Parathyroid adenoma (tissue), 2 donors: ENCODE measurements at regions not wholly inside any gene's neighbourhood (a gene's known extent, or its start where the extent isn't known, plus 50 kb on each side); places are given as distances from the start of the nearest gene placed in this dataset.
"Not testable (repeated sequence)": the region's sequence is repeated elsewhere in the genome, so short reads cannot be mapped to it uniquely, and the experiment has no call there.

Experiments used
- H2AFZ ChIP-seq: fragments of 300-600 bp; sonication (generic); one replicate; pipeline ENCODE4 v1.7.0; 2017; ENCODE audit warnings: antibody characterized with exemption, mild to moderate bottlenecking
- H3K27ac ChIP-seq: fragments of 300-600 bp; sonication (generic); one replicate; pipeline ENCODE4 v1.7.0; 2017
- H3K27me3 ChIP-seq: fragments of 300-600 bp; sonication (generic); one replicate; pipeline ENCODE4 v1.7.0; 2017; ENCODE audit warnings: low read length; ENCODE audit not compliant: control insufficient read depth, insufficient read depth
- H3K36me3 ChIP-seq: fragments of 300-600 bp; sonication (generic); one replicate; pipeline ENCODE4 v1.7.0; 2017; ENCODE audit warnings: low read length; ENCODE audit not compliant: control insufficient read depth, insufficient read depth
- H3K4me1 ChIP-seq: fragments of 300-600 bp; sonication (generic); one replicate; pipeline ENCODE4 v1.7.0; 2017; ENCODE audit warnings: control low read depth
- H3K4me2 ChIP-seq: fragments of 300-600 bp; sonication (generic); one replicate; pipeline ENCODE4 v1.7.0; 2017; ENCODE audit warnings: low read length
- H3K4me3 ChIP-seq: fragments of 300-600 bp; sonication (generic); one replicate; pipeline ENCODE4 v1.7.0; 2017; ENCODE audit warnings: low read depth, low read length
- H3K79me2 ChIP-seq: fragments of 300-600 bp; sonication (generic); one replicate; pipeline ENCODE4 v1.7.0; 2017; ENCODE audit warnings: control low read depth
- H3K9ac ChIP-seq: fragments of 300-600 bp; sonication (generic); one replicate; pipeline ENCODE4 v1.7.0; 2017; ENCODE audit warnings: mild to moderate bottlenecking
- H3K9me3 ChIP-seq: fragments of 300-600 bp; sonication (generic); one replicate; pipeline ENCODE4 v1.7.0; 2017; ENCODE audit warnings: low read length; ENCODE audit not compliant: control insufficient read depth
- TF ChIP-seq, protein P1 (sequence below): fragments of 300-600 bp; sonication (generic); IDR thresholded peaks from one replicate; pipeline ENCODE4 v1.7.0; 2017; ENCODE audit warnings: antibody characterized with exemption, mild to moderate bottlenecking
- donor health status: primary hyperparathyroidism.

DNA sequence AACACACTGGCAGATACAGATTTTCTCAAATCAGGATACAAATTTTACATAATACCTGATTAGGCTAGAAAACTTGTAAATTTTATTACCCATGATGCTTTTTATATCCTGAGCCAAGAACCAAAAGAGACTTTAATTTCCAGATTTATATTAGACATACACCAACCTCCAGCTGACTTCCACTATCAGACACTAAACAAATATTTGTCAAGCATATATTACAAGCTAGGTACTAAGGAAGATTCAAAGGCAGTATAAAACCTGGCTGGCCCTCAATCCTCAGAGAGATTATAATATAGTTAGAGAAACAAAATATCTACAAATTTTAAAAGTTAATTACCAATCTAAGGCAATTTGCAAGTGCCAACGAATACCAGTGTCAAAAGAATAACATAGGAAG, 357.8 kb upstream of the F9 start:
- H3K4me2 ChIP-seq, result no peak overlapping the region
- no peaks in the 10 kb centered on the region for H3K4me1 ChIP-seq
- H3K27me3 ChIP-seq, result no peaks in the 10 kb centered on the region
- TF ChIP-seq, protein P1, sequence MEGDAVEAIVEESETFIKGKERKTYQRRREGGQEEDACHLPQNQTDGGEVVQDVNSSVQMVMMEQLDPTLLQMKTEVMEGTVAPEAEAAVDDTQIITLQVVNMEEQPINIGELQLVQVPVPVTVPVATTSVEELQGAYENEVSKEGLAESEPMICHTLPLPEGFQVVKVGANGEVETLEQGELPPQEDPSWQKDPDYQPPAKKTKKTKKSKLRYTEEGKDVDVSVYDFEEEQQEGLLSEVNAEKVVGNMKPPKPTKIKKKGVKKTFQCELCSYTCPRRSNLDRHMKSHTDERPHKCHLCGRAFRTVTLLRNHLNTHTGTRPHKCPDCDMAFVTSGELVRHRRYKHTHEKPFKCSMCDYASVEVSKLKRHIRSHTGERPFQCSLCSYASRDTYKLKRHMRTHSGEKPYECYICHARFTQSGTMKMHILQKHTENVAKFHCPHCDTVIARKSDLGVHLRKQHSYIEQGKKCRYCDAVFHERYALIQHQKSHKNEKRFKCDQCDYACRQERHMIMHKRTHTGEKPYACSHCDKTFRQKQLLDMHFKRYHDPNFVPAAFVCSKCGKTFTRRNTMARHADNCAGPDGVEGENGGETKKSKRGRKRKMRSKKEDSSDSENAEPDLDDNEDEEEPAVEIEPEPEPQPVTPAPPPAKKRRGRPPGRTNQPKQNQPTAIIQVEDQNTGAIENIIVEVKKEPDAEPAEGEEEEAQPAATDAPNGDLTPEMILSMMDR, result no peak
- H3K27ac ChIP-seq, result no peak overlapping the region
- no peaks in the 10 kb centered on the region for H3K79me2 ChIP-seq
- H2AFZ ChIP-seq, result no peak overlapping the region
- H3K36me3 ChIP-seq, result no peaks in the 10 kb centered on the region
- no peaks in the 10 kb centered on the region for H3K9me3 ChIP-seq
- H3K9ac ChIP-seq, result no peak overlapping the region
- no peak overlapping the region for H3K4me3 ChIP-seq

DNA sequence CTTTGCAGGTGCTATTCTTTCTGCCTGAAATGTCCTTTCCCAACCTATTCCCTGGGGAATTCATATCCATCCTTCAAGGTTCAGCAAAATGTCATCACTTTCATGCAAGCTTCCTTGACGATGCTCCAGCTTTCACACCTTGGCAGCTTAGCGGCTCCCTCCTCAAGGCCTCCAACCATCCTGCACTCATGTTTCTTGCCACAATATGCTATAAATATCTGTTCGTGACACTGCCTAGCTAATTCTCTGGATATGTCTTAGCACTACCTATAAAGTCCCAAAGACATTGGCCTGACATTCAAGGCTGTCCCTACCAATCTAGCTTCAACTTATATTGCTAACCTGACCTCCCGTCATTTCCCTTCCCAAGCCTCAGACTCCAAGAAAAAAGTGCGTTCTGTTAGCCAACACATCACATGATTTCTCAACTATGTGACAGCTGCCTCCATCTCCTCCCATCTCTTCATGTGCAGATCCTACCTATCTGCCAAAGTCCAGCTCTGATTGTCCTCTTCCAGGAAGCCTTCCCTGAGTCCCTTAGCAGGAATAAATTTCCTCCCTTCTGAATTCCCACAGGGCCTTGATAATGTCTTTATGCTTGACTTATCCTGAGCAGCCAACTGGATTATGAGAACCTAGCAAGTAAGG, 359.9 kb upstream of the F9 start:
- Histone ChIP-seq H3K4me1 (no peaks in the 10 kb centered on the region), H3K27me3 (no peaks in the 10 kb centered on the region), H3K79me2 (no peaks in the 10 kb centered on the region), H2AFZ (no peak overlapping the region), H3K9me3 (no peaks in the 10 kb centered on the region), H3K27ac (no peak overlapping the region), H3K4me3 (no peak overlapping the region), H3K9ac (no peak overlapping the region), H3K4me2 (no peak overlapping the region), H3K36me3 (no peaks in the 10 kb centered on the region)
- TF ChIP-seq, protein P1, result no peak

DNA sequence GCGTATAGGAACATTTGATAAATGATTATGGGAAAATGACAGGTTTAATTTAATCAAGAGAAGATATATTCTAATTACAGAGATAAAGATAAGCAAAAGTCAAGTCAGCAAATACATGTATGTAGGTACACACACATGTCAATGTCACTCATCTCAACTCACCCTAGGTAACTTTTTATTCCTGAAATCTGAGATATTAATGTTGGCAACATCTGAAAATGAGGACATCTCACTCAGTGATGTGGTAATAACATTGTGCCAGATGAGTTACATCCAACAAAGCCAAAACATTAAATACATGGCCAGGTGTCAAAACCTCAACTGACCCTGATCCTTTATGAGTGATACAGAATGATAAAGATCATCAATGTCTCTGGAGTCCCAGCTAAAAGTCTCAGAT, 363.3 kb upstream of the F9 start:
- Histone ChIP-seq H3K9ac (no peak overlapping the region), H2AFZ (no peak overlapping the region), H3K4me3 (no peak overlapping the region), H3K27ac (no peak overlapping the region), H3K4me1 (no peaks in the 10 kb centered on the region), H3K4me2 (no peak overlapping the region), H3K9me3 (no peaks in the 10 kb centered on the region), H3K79me2 (no peaks in the 10 kb centered on the region), H3K27me3 (no peaks in the 10 kb centered on the region), H3K36me3 (no peaks in the 10 kb centered on the region)
- TF ChIP-seq, protein P1, result no peak

DNA sequence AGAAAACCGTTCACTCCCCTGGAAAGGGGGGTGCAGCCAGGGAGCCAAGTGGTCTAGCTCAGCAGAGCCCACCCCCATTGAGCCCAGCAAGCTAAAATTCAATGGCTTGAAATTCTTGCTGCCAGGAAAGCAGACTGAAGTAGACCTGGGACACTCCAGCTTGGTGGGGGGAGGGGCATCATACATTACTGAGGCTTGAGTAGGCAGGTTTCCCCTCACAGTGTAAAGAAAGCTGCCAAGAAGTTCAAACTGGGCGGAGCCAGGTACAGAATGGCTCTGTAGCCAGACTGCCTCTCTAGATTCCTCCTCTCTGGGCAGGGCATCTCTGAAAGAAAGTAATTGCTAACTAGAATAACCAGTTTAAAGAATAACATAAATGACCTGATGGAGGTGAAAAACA, 372.3 kb upstream of the F9 start:
- Histone ChIP-seq H3K27me3 (no peaks in the 10 kb centered on the region), H3K79me2 (no peaks in the 10 kb centered on the region), H3K9ac (no peak overlapping the region), H3K4me1 (no peaks in the 10 kb centered on the region), H3K36me3 (no peaks in the 10 kb centered on the region), H3K27ac (no peak overlapping the region), H3K4me3 (no peak overlapping the region), H3K4me2 (no peak overlapping the region), H3K9me3 (no peaks in the 10 kb centered on the region), H2AFZ (no peak overlapping the region)
- TF ChIP-seq, protein P1, result no peak

DNA sequence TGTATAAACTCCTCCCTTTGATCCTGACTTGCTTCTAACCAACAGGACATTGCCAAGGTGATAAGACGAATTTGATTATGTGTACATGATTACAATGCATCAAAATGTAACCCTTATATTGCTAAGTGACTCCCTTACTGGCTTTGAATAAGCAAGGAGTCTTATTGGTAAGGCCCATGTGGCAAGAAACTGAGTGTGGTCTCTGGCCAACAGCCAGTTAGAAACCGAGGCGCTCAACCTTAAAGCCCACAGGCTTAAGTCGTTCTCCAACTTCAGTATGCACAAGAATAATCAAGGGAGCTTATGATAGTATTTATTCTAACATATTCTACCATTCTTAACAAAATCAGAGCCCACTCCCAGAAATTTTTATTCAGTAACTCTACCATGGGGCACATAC, 374.2 kb upstream of the F9 start:
- H3K4me1 ChIP-seq, result no peaks in the 10 kb centered on the region
- no peak overlapping the region for H3K4me2 ChIP-seq
- no peak overlapping the region for H3K4me3 ChIP-seq
- TF ChIP-seq, protein P1, result no peak
- H3K27me3 ChIP-seq, result no peaks in the 10 kb centered on the region
- no peaks in the 10 kb centered on the region for H3K9me3 ChIP-seq
- H2AFZ ChIP-seq, result no peak overlapping the region
- H3K27ac ChIP-seq, result no peak overlapping the region
- no peaks in the 10 kb centered on the region for H3K79me2 ChIP-seq
- H3K9ac ChIP-seq, result no peak overlapping the region
- no peaks in the 10 kb centered on the region for H3K36me3 ChIP-seq

DNA sequence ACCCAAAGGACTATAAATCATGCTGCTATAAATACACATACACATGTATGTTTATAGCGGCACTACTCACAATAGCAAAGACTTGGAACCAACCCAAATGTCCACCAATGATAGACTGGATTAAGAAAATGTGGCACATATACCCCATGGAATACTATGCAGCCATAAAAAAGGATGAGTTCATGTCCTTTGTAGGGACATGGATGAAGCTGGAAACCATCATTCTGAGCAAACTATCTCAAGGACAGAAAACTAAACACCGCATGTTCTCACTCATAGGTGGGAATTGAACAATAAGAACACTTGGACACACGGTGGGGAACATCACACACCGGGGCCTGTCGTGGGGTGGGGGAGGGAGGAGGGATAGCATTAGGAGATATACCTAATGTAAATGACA, 383.9 kb upstream of the F9 start:
- H3K79me2 ChIP-seq, H3K36me3 ChIP-seq, H3K4me1 ChIP-seq, H3K27me3 ChIP-seq, H3K27ac ChIP-seq, H3K4me2 ChIP-seq, H3K4me3 ChIP-seq, H3K9ac ChIP-seq, H3K9me3 ChIP-seq, H2AFZ ChIP-seq: not testable (repeated sequence)
